Activated CD4-positive, alpha-beta T cell treated with anti-CD3 and anti-CD28 coated beads, Interleukin-2, Interleukin-6, amounts not matched to agents 100 ng/mL and 50 ng/mL, durations not matched to agents 16 hours and 8 hours (primary cell): ENCODE measurements at regions not wholly inside any gene's neighbourhood (a gene's known extent, or its start where the extent isn't known, plus 50 kb on each side); places are given as distances from the start of the nearest gene placed in this dataset.

Experiments used
- DNase-seq: peaks from one replicate; pipeline ENCODE4 v3.0.0-alpha.2; 2020

- DNase-seq = no peak
Observed at GRCh38 chr13:29922281-29922821, 71.9 kb upstream of the UBL3 start.

GRCh38 chr13:29921542-29921941, 71.1 kb upstream of the UBL3 start:
- no peak for DNase-seq

GRCh38 chr13:29920025-29920643, 69.7 kb upstream of the UBL3 start:
- DNase-seq = no peak

- no peak for DNase-seq
Observed at GRCh38 chr13:29918845-29919244, 68.4 kb upstream of the UBL3 start.

GRCh38 chr13:29917650-29918049, 67.2 kb upstream of the UBL3 start:
- no peak for DNase-seq

GRCh38 chr13:29914581-29914980, 64.2 kb upstream of the UBL3 start:
- DNase-seq = no peak

DNA sequence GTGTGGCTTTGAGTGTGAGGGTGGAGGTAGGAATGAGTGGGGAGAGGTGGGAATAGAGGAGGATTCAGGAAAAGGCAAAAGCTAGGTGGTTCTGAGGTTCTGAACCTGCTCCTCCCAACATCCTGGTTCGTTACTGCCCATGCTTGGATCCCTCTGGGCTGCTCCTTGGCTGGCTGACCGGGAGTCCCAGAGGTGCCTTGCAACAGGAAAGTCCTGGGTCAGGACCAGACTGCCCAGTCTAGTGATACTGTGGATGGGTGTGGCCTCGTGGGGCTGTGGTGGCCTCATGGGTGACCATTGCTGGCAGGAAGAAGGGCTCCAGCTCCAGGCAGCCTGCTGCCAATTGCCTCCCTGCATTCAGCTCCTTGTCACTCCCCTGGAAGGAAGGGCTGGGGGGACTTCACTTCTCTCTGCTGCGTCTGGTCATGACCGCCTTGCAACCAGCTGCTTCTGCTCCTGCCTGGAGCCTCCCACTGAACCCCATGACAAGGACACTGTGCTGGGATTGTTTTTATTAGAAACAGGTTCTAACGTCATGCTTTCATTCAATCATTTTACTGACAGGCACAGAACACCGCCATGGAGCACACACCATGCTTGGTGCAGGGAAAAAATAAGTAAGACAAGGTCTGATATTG, 61.5 kb upstream of the UBL3 start:
- DNase-seq = no peak

GRCh38 chr13:29909975-29910674, 59.7 kb upstream of the UBL3 start:
- DNase-seq = no peak

- no peak for DNase-seq
Observed at GRCh38 chr13:29909081-29909730, 58.8 kb upstream of the UBL3 start.

DNA sequence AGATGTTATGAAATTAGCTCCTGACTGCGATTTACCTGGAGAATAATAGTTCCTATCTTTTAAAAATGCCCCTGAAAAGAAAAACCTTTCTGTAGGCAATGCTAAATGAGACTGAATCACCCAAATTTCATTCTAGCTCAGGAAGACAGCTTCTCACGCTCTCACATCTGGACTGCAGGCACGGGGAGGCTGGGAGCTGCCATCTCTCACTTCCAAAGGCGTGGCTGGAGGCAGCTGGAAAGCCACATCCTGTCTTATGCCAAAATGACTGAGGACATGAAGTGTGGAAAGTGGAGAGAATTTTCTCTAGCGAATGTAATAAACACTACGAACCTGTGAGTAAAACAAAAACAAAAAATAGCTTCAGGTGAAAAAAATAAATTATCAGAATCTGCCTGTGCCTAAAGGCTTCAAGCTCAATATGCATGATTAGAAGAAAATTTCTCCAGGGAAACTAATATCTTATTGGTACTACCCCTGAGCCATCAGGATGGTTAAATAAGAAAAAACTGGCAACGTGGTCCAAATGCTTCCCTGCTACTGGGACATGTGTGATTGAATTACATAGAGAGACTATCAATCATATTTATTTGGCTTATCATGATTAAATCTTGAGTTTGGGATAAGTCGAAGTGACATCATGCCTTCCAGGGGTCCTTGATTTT, 58.1 kb upstream of the UBL3 start:
- DNase-seq = no peak

GRCh38 chr13:29907670-29908069, 57.3 kb upstream of the UBL3 start:
- peak; percentile 39 for DNase-seq

GRCh38 chr13:29906432-29907011, 56.1 kb upstream of the UBL3 start:
- no peak for DNase-seq

DNA sequence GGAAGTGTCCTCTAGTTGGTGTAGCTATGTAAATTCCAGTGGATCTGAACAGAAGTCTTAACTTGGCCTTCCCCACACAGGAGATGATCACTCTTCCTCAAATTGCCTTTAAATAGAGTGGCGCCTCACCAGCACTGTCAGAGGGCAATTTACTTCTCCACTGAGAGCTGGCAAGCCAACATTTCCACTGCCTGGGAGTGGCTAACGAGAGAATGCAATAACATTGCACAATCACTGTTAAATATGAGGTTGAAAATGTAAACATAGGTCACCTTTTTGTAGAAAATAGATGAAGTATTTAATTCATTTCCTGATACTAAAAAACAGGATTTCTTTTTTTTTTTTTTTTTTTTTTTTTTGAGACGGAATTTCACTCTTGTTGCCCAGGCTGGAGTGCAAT, 55.4 kb upstream of the UBL3 start:
- no peak for DNase-seq

DNA sequence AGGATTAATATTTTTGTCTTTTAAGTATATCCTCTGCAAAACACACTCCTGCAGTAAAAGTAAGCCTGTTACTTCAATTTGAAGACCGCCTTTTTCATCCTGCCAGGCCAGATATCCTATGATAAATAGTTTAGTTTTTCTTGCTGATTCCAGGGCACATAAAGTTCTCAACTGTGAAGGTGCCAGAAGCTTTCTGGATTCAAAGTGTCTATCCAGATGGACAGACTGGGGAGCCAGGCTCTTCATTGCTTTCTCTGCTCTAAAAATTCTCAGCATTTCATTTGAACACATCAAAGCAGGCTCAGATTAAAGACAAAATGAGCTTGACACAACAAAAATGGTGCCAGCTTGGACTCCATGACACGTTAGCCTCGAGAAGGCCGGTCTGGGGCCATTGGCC, 53.6 kb upstream of the UBL3 start:
- no peak for DNase-seq

- DNase-seq = no peak
Observed at GRCh38 chr13:29903543-29903942, 53.1 kb upstream of the UBL3 start.

GRCh38 chr13:29902632-29903305, 52.4 kb upstream of the UBL3 start:
- DNase-seq = no peak

GRCh38 chr13:29901710-29902631, 51.6 kb upstream of the UBL3 start:
- peak; percentile 13 for DNase-seq
